HEK293 (cell line): ENCODE measurements at regions not wholly inside any gene's neighbourhood (a gene's known extent, or its start where the extent isn't known, plus 50 kb on each side); places are given as distances from the start of the nearest gene placed in this dataset.

Experiments used
- HOXA7 ChIP-seq: sonication (generic); formaldehyde crosslinking; IDR thresholded peaks from 2 replicates; pipeline ENCODE4 v1.8.1; 2022; ENCODE audit warnings: missing genetic modification reagents, borderline replicate concordance
- HOXC10 ChIP-seq: sonication (generic); formaldehyde crosslinking; IDR thresholded peaks from 2 replicates; pipeline ENCODE4 v1.8.1; 2023; ENCODE audit warnings: mild to moderate bottlenecking, missing genetic modification reagents
- KLF16 ChIP-seq: fragments of 450-650 bp; formaldehyde crosslinking; IDR thresholded peaks from 2 replicates; pipeline ENCODE4 v1.5.1; 2017; ENCODE audit warnings: missing biosample characterization, missing genetic modification characterization
- TCF7L2 ChIP-seq: IDR thresholded peaks from 2 replicates; pipeline ENCODE4 v1.6.1; 2011; ENCODE audit warnings: low read depth, mild to moderate bottlenecking, inconsistent platforms, low read length, moderate library complexity, borderline replicate concordance
- YY1 ChIP-seq: fragments of 450-650 bp; formaldehyde crosslinking; IDR thresholded peaks from 2 replicates; pipeline ENCODE4 v1.5.1; 2018; ENCODE audit warnings: missing biosample characterization, missing genetic modification characterization
- ZFHX2 ChIP-seq: fragments of 450-650 bp; formaldehyde crosslinking; conservative IDR thresholded peaks from 2 replicates; pipeline ENCODE4 v1.5.1; 2016; ENCODE audit warnings: missing biosample characterization, missing genetic modification characterization
- ZNF169 ChIP-seq: fragments of 450-650 bp; formaldehyde crosslinking; IDR thresholded peaks from 2 replicates; pipeline ENCODE4 v1.5.1; 2016; ENCODE audit warnings: missing biosample characterization, missing genetic modification characterization
- ZNF274 ChIP-seq, 2 experiments: fragments of 200-500 bp in 1 of 2; fragments of 450-650 bp in 1 of 2; sonication (Bioruptor generic) in 1 of 2; formaldehyde crosslinking in 1 of 2; IDR thresholded peaks; 2 replicates each; pipeline versions ENCODE4 v1.5.1 to v1.6.1; 2014 to 2016; ENCODE audit warnings: borderline replicate concordance in 1 of 2, inconsistent platforms in 1 of 2, low read length in 1 of 2, missing biosample characterization in 1 of 2, missing genetic modification characterization in 1 of 2
- ZNF354C ChIP-seq: fragments of 450-650 bp; formaldehyde crosslinking; IDR thresholded peaks from 2 replicates; pipeline ENCODE4 v1.5.1; 2016; ENCODE audit warnings: missing biosample characterization, missing genetic modification characterization, low read depth, borderline replicate concordance
- ZNF501 ChIP-seq: fragments of 450-650 bp; formaldehyde crosslinking; IDR thresholded peaks from 2 replicates; pipeline ENCODE4 v1.5.1; 2016; ENCODE audit warnings: missing biosample characterization, missing genetic modification characterization
- ZNF785 ChIP-seq: fragments of 450-650 bp; formaldehyde crosslinking; IDR thresholded peaks from 2 replicates; pipeline ENCODE4 v1.5.1; 2016; ENCODE audit warnings: missing biosample characterization, missing genetic modification characterization
- TF ChIP-seq, protein P1 (sequence below): fragments of 450-650 bp; formaldehyde crosslinking; IDR thresholded peaks from 2 replicates; pipeline ENCODE4 v1.5.1; 2016; ENCODE audit warnings: missing biosample characterization, missing genetic modification characterization
- TF ChIP-seq, protein P2 (sequence below): IDR thresholded peaks from 2 replicates; pipeline ENCODE4 v1.6.1; 2011; ENCODE audit warnings: mild to moderate bottlenecking, low read depth, low read length, borderline replicate concordance
- TF ChIP-seq, protein P3 (sequence below): fragments of 450-650 bp; formaldehyde crosslinking; IDR thresholded peaks from 2 replicates; pipeline ENCODE4 v1.5.1; 2016; ENCODE audit warnings: missing biosample characterization, missing genetic modification characterization

DNA sequence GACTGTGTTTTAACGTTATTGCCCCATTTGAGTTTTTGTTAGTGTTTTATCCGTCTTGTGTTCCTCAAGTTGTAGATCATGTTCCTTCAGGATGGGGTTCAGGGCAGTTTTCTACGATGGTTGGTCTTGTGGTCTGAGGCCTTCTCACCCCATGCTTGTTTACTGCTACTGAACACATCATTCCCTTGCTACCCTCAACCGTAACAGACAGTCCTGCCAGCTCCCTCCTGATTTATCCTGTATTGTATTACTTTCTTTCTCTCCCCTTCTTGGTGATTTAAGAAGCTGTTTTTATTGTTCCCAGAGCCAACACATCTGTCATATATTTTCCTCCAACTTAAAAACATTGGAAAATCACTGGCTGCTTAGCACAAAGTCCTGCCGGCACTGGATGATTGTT, 719.8 kb downstream of the INHBA start:
- TF ChIP-seq, protein P1, sequence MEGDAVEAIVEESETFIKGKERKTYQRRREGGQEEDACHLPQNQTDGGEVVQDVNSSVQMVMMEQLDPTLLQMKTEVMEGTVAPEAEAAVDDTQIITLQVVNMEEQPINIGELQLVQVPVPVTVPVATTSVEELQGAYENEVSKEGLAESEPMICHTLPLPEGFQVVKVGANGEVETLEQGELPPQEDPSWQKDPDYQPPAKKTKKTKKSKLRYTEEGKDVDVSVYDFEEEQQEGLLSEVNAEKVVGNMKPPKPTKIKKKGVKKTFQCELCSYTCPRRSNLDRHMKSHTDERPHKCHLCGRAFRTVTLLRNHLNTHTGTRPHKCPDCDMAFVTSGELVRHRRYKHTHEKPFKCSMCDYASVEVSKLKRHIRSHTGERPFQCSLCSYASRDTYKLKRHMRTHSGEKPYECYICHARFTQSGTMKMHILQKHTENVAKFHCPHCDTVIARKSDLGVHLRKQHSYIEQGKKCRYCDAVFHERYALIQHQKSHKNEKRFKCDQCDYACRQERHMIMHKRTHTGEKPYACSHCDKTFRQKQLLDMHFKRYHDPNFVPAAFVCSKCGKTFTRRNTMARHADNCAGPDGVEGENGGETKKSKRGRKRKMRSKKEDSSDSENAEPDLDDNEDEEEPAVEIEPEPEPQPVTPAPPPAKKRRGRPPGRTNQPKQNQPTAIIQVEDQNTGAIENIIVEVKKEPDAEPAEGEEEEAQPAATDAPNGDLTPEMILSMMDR (tag by site-specific recombination), result no peak
- TF ChIP-seq KLF16, result no peak
- TF ChIP-seq ZNF169 (tag by site-specific recombination), result no peak
- TF ChIP-seq YY1 (tag by site-specific recombination), result no peak
- TF ChIP-seq HOXA7 (CRISPR knock-in tag), result no peak
- TF ChIP-seq ZNF501 (tag by site-specific recombination), result no peak
- no peak for TF ChIP-seq ZNF274 (IDR thresholded peaks at IDR 0.05; ENCODE audit: low read length)
- TF ChIP-seq ZNF274 (tag by site-specific recombination; IDR thresholded peaks at IDR 0.05; ENCODE audit: borderline replicate concordance), result no peak
- no peak for TF ChIP-seq TCF7L2
- TF ChIP-seq, protein P2, sequence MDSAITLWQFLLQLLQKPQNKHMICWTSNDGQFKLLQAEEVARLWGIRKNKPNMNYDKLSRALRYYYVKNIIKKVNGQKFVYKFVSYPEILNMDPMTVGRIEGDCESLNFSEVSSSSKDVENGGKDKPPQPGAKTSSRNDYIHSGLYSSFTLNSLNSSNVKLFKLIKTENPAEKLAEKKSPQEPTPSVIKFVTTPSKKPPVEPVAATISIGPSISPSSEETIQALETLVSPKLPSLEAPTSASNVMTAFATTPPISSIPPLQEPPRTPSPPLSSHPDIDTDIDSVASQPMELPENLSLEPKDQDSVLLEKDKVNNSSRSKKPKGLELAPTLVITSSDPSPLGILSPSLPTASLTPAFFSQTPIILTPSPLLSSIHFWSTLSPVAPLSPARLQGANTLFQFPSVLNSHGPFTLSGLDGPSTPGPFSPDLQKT, result no peak
- no peak for TF ChIP-seq ZNF354C
- no peak for TF ChIP-seq ZNF785 (tag by site-specific recombination)
- TF ChIP-seq, protein P3, sequence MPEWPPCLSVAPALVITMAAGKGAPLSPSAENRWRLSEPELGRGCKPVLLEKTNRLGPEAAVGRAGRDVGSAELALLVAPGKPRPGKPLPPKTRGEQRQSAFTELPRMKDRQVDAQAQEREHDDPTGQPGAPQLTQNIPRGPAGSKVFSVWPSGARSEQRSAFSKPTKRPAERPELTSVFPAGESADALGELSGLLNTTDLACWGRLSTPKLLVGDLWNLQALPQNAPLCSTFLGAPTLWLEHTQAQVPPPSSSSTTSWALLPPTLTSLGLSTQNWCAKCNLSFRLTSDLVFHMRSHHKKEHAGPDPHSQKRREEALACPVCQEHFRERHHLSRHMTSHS (tag by site-specific recombination), result no peak
- no peak for TF ChIP-seq ZFHX2 (tag by site-specific recombination)
- TF ChIP-seq HOXC10, result no peak
